ENCODE measurements at regions not wholly inside any gene's neighbourhood (a gene's known extent, or its start where the extent isn't known, plus 50 kb on each side); places are given as distances from the start of the nearest gene placed in this dataset.

DNA sequence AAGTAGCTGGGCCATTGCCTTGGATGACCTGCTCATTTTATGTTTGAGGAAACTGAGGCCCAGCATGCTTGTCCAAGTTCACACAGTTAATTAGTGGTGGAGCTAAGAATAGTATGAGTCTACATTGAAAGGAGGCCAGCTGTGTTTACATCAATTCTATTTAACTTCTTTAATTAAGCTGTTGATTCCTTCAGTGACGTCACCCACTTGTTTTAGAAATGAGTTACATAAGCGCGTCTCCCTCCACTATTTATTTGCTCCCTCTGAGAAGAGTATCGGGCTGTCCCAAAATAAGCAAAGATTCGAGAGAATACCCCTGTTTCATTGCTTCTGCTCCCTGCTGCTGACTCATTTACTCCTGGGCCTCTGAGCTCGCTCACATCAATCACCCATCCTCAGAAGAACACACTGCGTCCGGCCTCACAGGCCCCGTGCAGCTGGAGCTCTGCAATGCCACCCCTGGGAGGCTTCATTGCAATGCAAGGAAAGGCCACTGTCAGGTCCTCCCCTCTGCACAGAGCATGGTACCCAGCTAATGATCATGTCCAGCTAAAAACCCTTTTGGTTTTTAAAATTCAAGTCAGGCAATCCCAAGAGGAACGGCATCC lies 74.8 kb upstream of the BMP2 start:
- Histone ChIP-seq H3K27ac (ENCODE audit: low read length) (no peak overlapping the region), H3K4me3 (ENCODE audit: low read length) (no peak overlapping the region), H3K9me3 (ENCODE audit: control insufficient read depth, low read length) (no peaks in the 10 kb centered on the region), H3K27me3 (ENCODE audit: control insufficient read depth, insufficient read depth) (no peaks in the 10 kb centered on the region), H3K4me1 (ENCODE audit: control insufficient read depth, insufficient read depth, low read length) (no peaks in the 10 kb centered on the region)
- 70% methylated on average over 10 of the region's 10 CpGs for WGBS
- intact Hi-C loops (cut with DNase I): no loop called here
- ATAC-seq: peak; percentile 21 to 52
- DNase-seq: peak in 1 of 3 donors; percentile 48

DNA sequence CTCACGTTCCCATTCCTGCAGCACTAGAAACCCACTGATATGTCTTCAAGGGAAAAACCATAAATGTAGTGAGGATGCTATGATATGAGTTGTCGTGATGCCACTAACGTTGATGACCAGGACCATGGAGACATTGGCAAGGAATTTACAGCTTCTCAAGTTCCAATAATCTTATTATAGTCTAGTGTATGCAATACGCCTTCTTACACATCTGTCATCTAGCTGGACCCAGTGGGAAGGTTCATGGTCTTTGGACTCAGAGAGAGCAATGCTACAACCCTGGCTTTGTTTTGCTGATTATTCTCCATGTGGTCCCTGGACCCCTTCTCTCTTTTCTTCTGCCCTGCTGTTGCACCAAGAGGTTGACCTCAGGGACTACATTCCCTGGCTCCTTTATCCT lies 76.0 kb upstream of the BMP2 start:
- WGBS: 75% methylated on average over 4 of the region's 4 CpGs
- Histone ChIP-seq H3K27me3 (ENCODE audit: control insufficient read depth, insufficient read depth) (no peaks in the 10 kb centered on the region), H3K4me1 (ENCODE audit: control insufficient read depth, insufficient read depth, low read length) (no peaks in the 10 kb centered on the region), H3K27ac (ENCODE audit: low read length) (no peak overlapping the region), H3K4me3 (ENCODE audit: low read length) (no peak overlapping the region), H3K9me3 (ENCODE audit: control insufficient read depth, low read length) (no peaks in the 10 kb centered on the region)
- intact Hi-C loops (cut with DNase I): no loop called here
- ATAC-seq (no peak), DNase-seq (no peak)

DNA sequence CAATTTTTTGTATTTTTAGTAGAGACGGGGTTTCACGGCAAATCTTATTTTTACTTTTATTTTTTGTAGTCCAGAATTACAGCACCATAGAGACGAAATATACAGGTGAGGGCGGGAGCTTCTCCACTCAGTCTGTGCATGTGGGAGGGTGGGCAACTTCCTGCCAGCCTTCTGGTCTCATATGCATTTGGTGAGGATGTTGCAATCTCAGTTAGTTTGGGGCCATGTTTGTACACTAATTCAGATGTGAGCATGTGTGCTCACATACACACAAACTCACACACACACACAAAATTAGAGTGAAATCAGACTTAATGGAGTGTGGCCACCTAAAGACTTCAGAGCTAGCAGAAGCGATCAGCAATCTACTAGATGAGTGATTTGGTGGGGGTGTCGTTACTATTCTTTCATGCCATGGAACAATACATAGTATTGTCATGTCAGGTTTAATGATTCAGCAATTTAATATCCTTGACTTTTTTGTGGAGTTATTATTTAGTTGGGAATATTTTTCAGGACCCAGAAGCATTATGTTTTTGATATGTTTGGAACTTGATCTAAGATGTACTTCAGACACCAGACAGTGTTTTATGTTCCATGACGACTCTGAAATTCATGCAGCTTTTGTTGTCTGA lies 78.0 kb upstream of the BMP2 start:
- no peak overlapping the region for H3K27ac ChIP-seq (ENCODE audit: low read length)
- no peaks in the 10 kb centered on the region for H3K9me3 ChIP-seq (ENCODE audit: control insufficient read depth, low read length)
- WGBS: 78% methylated on average over 7 of the region's 7 CpGs
- ATAC-seq: no peak
- no peaks in the 10 kb centered on the region for H3K27me3 ChIP-seq (ENCODE audit: control insufficient read depth, insufficient read depth)
- intact Hi-C loops (cut with DNase I): no loop called here
- DNase-seq: no peak
- H3K4me3 ChIP-seq (ENCODE audit: low read length): no peak overlapping the region
- H3K4me1 ChIP-seq (ENCODE audit: control insufficient read depth, insufficient read depth, low read length): no peaks in the 10 kb centered on the region

DNA sequence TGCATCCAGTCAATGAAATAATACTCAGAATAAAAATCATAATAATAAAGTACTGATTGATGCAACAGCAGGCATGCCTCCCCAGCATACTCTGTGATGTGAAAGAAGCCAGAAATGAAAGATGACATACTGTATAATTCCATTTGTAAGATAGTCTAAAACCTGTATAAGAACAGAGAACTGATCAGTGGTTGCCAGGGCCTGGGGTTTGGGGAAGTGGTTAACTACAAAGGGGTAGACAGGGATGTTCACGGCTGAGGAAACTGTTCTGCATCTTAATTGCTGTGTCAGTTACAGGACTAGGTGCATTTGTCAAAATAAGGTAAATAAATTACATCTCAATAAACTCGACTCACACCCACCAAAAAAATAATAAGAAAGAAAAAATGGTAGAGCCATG lies 81.3 kb upstream of the BMP2 start:
- ATAC-seq (no peak), DNase-seq (no peak)
- Histone ChIP-seq H3K27ac (ENCODE audit: low read length) (no peak overlapping the region), H3K4me1 (ENCODE audit: control insufficient read depth, insufficient read depth, low read length) (no peaks in the 10 kb centered on the region), H3K9me3 (ENCODE audit: control insufficient read depth, low read length) (no peaks in the 10 kb centered on the region), H3K27me3 (ENCODE audit: control insufficient read depth, insufficient read depth) (no peaks in the 10 kb centered on the region), H3K4me3 (ENCODE audit: low read length) (no peak overlapping the region)
- 72% methylated on average over 2 of the region's 2 CpGs for WGBS
- intact Hi-C loops (cut with DNase I): no loop called here

DNA sequence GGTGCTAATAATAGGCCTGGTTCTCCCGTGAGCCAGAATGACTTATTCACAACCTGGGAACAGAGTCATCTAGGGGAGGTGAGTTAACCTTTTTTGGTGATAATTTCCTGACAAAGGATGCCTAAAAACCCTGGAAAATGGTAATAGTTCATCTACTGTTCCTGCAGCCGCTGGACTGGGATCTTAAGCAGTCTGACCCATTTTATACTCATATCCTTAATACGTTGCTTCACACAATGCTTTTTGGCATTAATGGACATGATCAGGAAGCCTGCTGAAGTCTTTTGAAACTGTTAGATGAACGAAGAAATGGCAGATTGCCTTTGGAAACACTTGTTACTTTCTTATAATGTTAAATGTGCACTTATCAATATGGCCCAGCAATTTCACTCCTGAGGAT lies 81.9 kb upstream of the BMP2 start:
- intact Hi-C loops (cut with DNase I): no loop called here
- no peak for ATAC-seq
- 78% methylated on average over 4 of the region's 4 CpGs for WGBS

DNA sequence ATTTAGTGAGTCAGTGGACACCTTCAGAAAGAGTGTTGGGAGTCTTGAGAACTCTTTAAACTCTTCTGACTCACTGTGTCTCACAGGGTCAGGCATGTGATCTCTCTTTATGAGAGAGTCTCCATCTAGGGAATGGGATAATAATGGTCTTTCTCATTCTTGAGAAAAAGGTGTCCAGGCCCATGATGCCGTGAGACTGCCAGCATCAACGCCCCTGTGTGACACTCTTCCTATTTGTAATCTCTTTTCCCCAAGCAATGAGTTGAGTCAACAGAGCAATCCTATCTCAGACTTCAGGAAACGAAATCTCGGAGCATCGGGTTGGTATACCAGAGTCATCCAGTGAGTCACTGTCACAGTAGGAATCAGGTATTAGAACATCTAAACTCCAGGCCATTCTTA lies 82.3 kb upstream of the BMP2 start:
- no peaks in the 10 kb centered on the region for H3K4me1 ChIP-seq (ENCODE audit: control insufficient read depth, insufficient read depth, low read length)
- WGBS: 88% methylated on average over 5 of the region's 5 CpGs
- no peak overlapping the region for H3K4me3 ChIP-seq (ENCODE audit: low read length)
- no peak for DNase-seq
- intact Hi-C loops (cut with DNase I): no loop called here
- H3K27me3 ChIP-seq (ENCODE audit: control insufficient read depth, insufficient read depth): no peaks in the 10 kb centered on the region
- no peak for ATAC-seq
- H3K27ac ChIP-seq (ENCODE audit: low read length): no peak overlapping the region
- H3K9me3 ChIP-seq (ENCODE audit: control insufficient read depth, low read length): no peaks in the 10 kb centered on the region

More for the DNA sequence above, 81.9 kb upstream of the BMP2 start:
- H3K9me3 ChIP-seq (ENCODE audit: control insufficient read depth, low read length): no peaks in the 10 kb centered on the region
- no peak for DNase-seq
- H3K27ac ChIP-seq (ENCODE audit: low read length): no peak overlapping the region
- no peaks in the 10 kb centered on the region for H3K4me1 ChIP-seq (ENCODE audit: control insufficient read depth, insufficient read depth, low read length)
- no peaks in the 10 kb centered on the region for H3K27me3 ChIP-seq (ENCODE audit: control insufficient read depth, insufficient read depth)
- no peak overlapping the region for H3K4me3 ChIP-seq (ENCODE audit: low read length)

DNA sequence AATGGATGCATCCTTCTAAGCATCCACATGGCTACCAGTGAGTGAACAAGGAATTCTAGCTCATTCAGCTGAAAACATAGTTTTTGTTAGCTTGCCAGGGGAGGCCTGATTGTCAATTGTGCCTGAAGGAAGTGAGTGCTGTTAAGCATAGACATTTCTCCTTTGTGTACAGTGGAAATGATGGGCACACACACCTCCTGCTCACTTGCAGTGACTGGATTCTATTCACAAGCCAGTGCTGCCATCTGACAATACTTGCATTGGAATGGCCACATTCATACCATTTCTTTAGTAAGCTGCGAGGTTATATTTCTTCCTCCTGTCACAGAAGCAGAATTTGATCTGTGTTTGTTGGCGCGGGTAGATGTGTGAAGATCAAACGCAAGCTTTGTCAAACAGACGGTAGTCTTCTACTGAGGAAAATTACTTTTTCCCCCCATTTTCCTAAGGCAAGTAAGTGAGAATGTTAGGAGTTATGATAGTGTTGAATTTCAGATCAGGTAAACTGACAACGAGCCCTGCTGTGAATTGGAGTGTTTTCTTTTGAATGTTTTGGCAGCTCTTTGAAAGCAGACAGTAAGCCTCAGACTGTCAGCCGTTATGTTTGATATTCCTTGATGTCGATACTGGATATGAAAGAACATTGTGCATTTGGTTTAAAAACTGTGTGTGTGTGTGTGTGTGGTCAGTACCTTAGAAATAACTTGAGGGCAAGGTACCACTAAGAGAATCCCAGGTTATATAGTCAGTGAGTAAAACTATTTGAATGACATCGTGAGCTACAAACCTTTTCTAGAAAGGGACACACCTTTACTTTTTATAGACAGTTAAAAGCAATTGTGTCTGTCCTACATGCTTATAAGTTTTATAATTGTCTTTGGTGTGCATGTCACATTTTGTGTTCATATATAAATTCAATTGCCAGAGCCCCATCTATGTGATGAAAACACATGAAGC lies 84.2 kb upstream of the BMP2 start:
- no peaks in the 10 kb centered on the region for H3K27me3 ChIP-seq (ENCODE audit: control insufficient read depth, insufficient read depth)
- DNase-seq: no peak
- 84% methylated on average over 9 of the region's 9 CpGs for WGBS
- no peaks in the 10 kb centered on the region for H3K9me3 ChIP-seq (ENCODE audit: control insufficient read depth, low read length)
- H3K4me3 ChIP-seq (ENCODE audit: low read length): no peak overlapping the region
- H3K4me1 ChIP-seq (ENCODE audit: control insufficient read depth, insufficient read depth, low read length): no peaks in the 10 kb centered on the region
- no peak for ATAC-seq
- H3K27ac ChIP-seq (ENCODE audit: low read length): no peak overlapping the region
- intact Hi-C loops (cut with DNase I): no loop called here

DNA sequence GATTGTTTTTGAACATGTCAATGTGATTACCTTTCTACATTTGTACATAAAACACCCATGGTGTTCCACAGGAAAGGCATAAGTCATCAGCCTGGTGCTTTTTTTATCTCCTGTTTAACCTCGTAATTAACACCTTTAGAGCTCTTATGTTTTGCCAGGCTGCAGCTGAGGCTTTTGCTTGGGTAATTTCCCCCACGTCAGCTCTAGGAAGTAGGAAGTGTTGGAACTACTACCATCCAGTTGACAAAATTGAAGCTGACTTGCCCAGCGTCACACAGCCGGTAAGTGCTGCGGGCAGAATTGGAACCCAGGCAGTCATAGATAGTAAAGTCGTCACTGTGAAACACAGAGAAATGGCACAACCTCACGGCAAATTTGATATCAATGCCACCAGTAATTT lies 86.6 kb upstream of the BMP2 start:
- no peaks in the 10 kb centered on the region for H3K4me1 ChIP-seq (ENCODE audit: control insufficient read depth, insufficient read depth, low read length)
- H3K4me3 ChIP-seq (ENCODE audit: low read length): no peak overlapping the region
- intact Hi-C loops (cut with DNase I): no loop called here
- no peak overlapping the region for H3K27ac ChIP-seq (ENCODE audit: low read length)
- H3K27me3 ChIP-seq (ENCODE audit: control insufficient read depth, insufficient read depth): no peaks in the 10 kb centered on the region
- ATAC-seq (no peak), DNase-seq (no peak)
- 86% methylated on average over 7 of the region's 7 CpGs for WGBS
- no peaks in the 10 kb centered on the region for H3K9me3 ChIP-seq (ENCODE audit: control insufficient read depth, low read length)

DNA sequence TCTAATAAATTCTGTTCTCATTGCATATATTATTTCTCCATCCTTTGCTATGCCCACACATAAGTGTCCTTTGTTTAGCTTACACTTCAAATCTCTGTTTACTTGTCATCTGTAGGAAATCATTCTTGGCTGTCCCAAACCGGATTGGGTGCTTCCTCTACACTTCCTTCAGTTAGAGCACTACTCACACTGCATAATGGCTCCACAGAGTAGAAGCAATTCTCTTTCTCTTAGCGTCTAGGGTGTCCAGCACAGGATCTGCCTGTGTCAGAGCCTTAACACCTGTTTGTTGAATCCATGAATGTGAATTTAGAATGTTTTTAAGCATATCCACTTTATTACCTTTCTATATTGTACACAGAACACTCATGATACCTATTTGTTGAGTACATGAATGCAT lies 87.0 kb upstream of the BMP2 start:
- H3K4me1 ChIP-seq (ENCODE audit: control insufficient read depth, insufficient read depth, low read length): no peaks in the 10 kb centered on the region
- 44% methylated on average over 2 of the region's 2 CpGs for WGBS
- no peak overlapping the region for H3K27ac ChIP-seq (ENCODE audit: low read length)
- no peaks in the 10 kb centered on the region for H3K27me3 ChIP-seq (ENCODE audit: control insufficient read depth, insufficient read depth)
- H3K4me3 ChIP-seq (ENCODE audit: low read length): no peak overlapping the region
- H3K9me3 ChIP-seq (ENCODE audit: control insufficient read depth, low read length): no peaks in the 10 kb centered on the region
- ATAC-seq (no peak), DNase-seq (no peak)
- intact Hi-C loops (cut with DNase I): no loop called here

DNA sequence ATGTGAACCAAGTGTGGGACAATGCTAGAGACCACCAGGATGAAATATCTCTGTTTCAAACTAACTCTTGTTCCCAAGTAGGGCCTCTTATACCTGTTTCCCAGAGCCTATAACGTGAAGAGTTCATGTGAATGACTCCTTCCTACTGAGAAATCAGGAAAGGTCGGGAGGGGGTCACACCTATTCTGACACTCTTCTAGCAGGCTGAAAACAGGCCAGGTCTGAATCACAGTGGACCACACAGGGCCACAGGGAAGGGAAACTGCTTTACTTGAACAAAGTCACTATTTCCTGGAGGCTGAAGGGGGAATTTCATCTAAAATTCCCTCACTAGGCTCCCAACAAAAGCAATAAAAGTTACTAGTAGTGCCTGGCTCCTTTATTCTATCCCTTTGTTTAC lies 88.4 kb upstream of the BMP2 start:
- Histone ChIP-seq H3K9me3 (ENCODE audit: control insufficient read depth, low read length) (no peaks in the 10 kb centered on the region), H3K4me3 (ENCODE audit: low read length) (no peak overlapping the region), H3K27me3 (ENCODE audit: control insufficient read depth, insufficient read depth) (no peaks in the 10 kb centered on the region), H3K4me1 (ENCODE audit: control insufficient read depth, insufficient read depth, low read length) (no peaks in the 10 kb centered on the region), H3K27ac (ENCODE audit: low read length) (no peak overlapping the region)
- intact Hi-C loops (cut with DNase I): no loop called here
- 85% methylated on average over 2 of the region's 2 CpGs for WGBS
- ATAC-seq (no peak), DNase-seq (no peak)

DNA sequence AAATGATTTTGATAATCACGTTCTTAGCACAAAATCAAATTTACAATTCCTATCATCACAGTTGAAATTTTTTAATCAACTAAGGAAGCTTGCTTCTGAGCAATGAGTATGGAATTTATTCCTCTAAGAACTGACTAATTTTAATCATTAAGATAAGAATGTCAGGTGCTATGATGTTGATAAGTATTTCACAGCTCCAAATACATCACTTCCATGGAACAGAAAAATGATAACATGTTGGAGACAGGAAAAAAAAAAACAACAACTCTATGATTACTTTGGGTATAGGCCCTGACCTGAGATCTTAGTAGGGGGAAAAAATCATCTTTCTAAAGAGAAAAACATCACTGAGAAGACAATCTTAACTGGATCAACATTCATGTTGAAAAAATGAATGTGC lies 89.4 kb upstream of the BMP2 start:
- Histone ChIP-seq H3K27ac (ENCODE audit: low read length) (no peak overlapping the region), H3K9me3 (ENCODE audit: control insufficient read depth, low read length) (no peaks in the 10 kb centered on the region), H3K4me3 (ENCODE audit: low read length) (no peak overlapping the region), H3K4me1 (ENCODE audit: control insufficient read depth, insufficient read depth, low read length) (no peaks in the 10 kb centered on the region), H3K27me3 (ENCODE audit: control insufficient read depth, insufficient read depth) (no peaks in the 10 kb centered on the region)
- DNase-seq (no peak), ATAC-seq (no peak)
- intact Hi-C loops (cut with DNase I): no loop called here
- 69% methylated on average over 1 of the region's 1 CpG for WGBS

Data from right cardiac atrium (tissue), 5 donors.